Prostate gland (tissue), 2 donors: ENCODE measurements at regions not wholly inside any gene's neighbourhood (a gene's known extent, or its start where the extent isn't known, plus 50 kb on each side); places are given as distances from the start of the nearest gene placed in this dataset.

Source experiments
- CTCF ChIP-seq, 4 experiments: fragments of 200-600 bp in 2 of 4; fragments of 450-650 bp in 2 of 4; sonication (generic) in 2 of 4; IDR thresholded peaks; 1 replicate in 3 of 4; 2 replicates in 1 of 4; pipeline ENCODE4 v1.5.1; 2016 to 2019; ENCODE audit warnings: antibody characterized with exemption in 4 of 4, mild to moderate bottlenecking in 2 of 4, moderate library complexity in 2 of 4
- POLR2A ChIP-seq: fragments of 450-650 bp; IDR thresholded peaks from one replicate; pipeline ENCODE4 v1.6.1; 2016; ENCODE audit warnings: antibody characterized with exemption, mild to moderate bottlenecking
- POLR2AphosphoS5 ChIP-seq: sonication (generic); formaldehyde crosslinking; IDR thresholded peaks from one replicate; pipeline ENCODE4 v1.6.1; 2017; ENCODE audit warnings: antibody characterized with exemption

GRCh38 chr22:49007013-49007653 is 820.5 kb downstream of the BRD1 start:
- TF ChIP-seq CTCF (IDR thresholded peaks at IDR 0.05) (no peak), POLR2A (no peak), POLR2AphosphoS5 (no peak)
